B cell (primary cell): ENCODE measurements at regions not wholly inside any gene's neighbourhood (a gene's known extent, or its start where the extent isn't known, plus 50 kb on each side); places are given as distances from the start of the nearest gene placed in this dataset.

Source experiments
- EZH2 ChIP-seq: IDR thresholded peaks from 2 replicates; pipeline ENCODE4 v1.6.1; 2012; ENCODE audit warnings: borderline replicate concordance, low read depth, mild to moderate bottlenecking, moderate library complexity, low read length; ENCODE audit not compliant: insufficient read depth, poor library complexity, severe bottlenecking
- TF ChIP-seq, protein P1 (sequence below): fragments of 200-600 bp; IDR thresholded peaks from one replicate; pipeline ENCODE4 v1.8.0; 2022; ENCODE audit warnings: antibody characterized with exemption, mild to moderate bottlenecking

GRCh38 chr10:130559547-130559880 is 423.3 kb downstream of the GLRX3 start:
- TF ChIP-seq, protein P1, sequence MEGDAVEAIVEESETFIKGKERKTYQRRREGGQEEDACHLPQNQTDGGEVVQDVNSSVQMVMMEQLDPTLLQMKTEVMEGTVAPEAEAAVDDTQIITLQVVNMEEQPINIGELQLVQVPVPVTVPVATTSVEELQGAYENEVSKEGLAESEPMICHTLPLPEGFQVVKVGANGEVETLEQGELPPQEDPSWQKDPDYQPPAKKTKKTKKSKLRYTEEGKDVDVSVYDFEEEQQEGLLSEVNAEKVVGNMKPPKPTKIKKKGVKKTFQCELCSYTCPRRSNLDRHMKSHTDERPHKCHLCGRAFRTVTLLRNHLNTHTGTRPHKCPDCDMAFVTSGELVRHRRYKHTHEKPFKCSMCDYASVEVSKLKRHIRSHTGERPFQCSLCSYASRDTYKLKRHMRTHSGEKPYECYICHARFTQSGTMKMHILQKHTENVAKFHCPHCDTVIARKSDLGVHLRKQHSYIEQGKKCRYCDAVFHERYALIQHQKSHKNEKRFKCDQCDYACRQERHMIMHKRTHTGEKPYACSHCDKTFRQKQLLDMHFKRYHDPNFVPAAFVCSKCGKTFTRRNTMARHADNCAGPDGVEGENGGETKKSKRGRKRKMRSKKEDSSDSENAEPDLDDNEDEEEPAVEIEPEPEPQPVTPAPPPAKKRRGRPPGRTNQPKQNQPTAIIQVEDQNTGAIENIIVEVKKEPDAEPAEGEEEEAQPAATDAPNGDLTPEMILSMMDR, result no peak
- no peak for TF ChIP-seq EZH2
